SK-N-SH (cell line): ENCODE measurements at regions not wholly inside any gene's neighbourhood (a gene's known extent, or its start where the extent isn't known, plus 50 kb on each side); places are given as distances from the start of the nearest gene placed in this dataset.

ENCODE experiments used
- CTCF ChIA-PET: fragments of 300-600, 350-600 bp; formaldehyde crosslinking; extraction: SDS; loops from one replicate; lab custom pipeline; 2021; lab: Yijun Ruan, JAX
- POLR2A ChIA-PET: fragments of 350-600 bp; sonication (Branson Sonifier 250); formaldehyde crosslinking; extraction: SDS; loops from one replicate; lab custom pipeline; 2020; ENCODE audit warnings: antibody characterized with exemption, inconsistent platforms; lab: Yijun Ruan, JAX
- DNase-seq: peaks from one replicate; pipeline ENCODE4 v3.0.0; 2012
- H2AFZ ChIP-seq: fragments of 200-600 bp; sonication (generic); 2 replicates; pipeline ENCODE4 v1.8.1; 2016; ENCODE audit warnings: antibody characterized with exemption, mild to moderate bottlenecking, low read depth
- H3F3A ChIP-seq: fragments of 200-600 bp; sonication (generic); replicated peaks from 2 replicates; pipeline ENCODE3; 2016; ENCODE audit warnings: antibody characterized with exemption, mild to moderate bottlenecking; ENCODE audit not compliant: insufficient read depth
- H3K27ac ChIP-seq, 2 experiments: fragments of 200-500 bp in 1 of 2; fragments of 200-600 bp in 1 of 2; sonication (Bioruptor generic) in 1 of 2; sonication (generic), shearing (Covaris generic) in 1 of 2; 2 replicates each; pipeline versions ENCODE4 v1.5.1 to v1.6.1; 2014 to 2016; ENCODE audit warnings: low read depth in 2 of 2, inconsistent platforms in 1 of 2, low read length in 1 of 2, mild to moderate bottlenecking in 1 of 2, mixed read lengths in 1 of 2
- H3K27me3 ChIP-seq: fragments of 200-600 bp; sonication (generic), shearing (Covaris generic); 2 replicates; pipeline ENCODE4 v1.6.1; 2016; ENCODE audit warnings: mixed run types; ENCODE audit not compliant: insufficient read depth
- H3K36me3 ChIP-seq, 2 experiments: fragments of 200-500 bp in 1 of 2; fragments of 200-600 bp in 1 of 2; sonication (Bioruptor generic) in 1 of 2; sonication (generic) in 1 of 2; replicated peaks in 1 of 2; 2 replicates each; pipeline versions ENCODE3 to v1.5.1; 2014 to 2016; ENCODE audit warnings: low read length in 1 of 2, mild to moderate bottlenecking in 1 of 2; ENCODE audit not compliant: insufficient read depth in 2 of 2, control insufficient read depth in 1 of 2
- H3K4me1 ChIP-seq, 2 experiments: fragments of 200-500 bp in 1 of 2; fragments of 200-600 bp in 1 of 2; sonication (Bioruptor generic) in 1 of 2; sonication (generic), shearing (Covaris generic) in 1 of 2; 2 replicates each; pipeline versions ENCODE4 v1.5.1 to v1.6.1; 2014 to 2016; ENCODE audit warnings: low read depth in 1 of 2, low read length in 1 of 2, mixed run types in 1 of 2; ENCODE audit not compliant: insufficient read depth in 2 of 2, control insufficient read depth in 1 of 2
- H3K4me2 ChIP-seq: fragments of 200-600 bp; sonication (generic), shearing (Covaris generic); 2 replicates; pipeline ENCODE4 v1.6.1; 2017; ENCODE audit warnings: mixed run types
- H3K4me3 ChIP-seq, 2 experiments: fragments of 200-500 bp in 1 of 2; fragments of 200-600 bp in 1 of 2; sonication (Bioruptor generic) in 1 of 2; sonication (generic), shearing (Covaris generic) in 1 of 2; 2 replicates each; pipeline versions ENCODE4 v1.5.1 to v1.8.1; 2014 to 2016; ENCODE audit warnings: low read depth in 2 of 2, inconsistent platforms in 1 of 2, low read length in 1 of 2, mild to moderate bottlenecking in 1 of 2, mixed read lengths in 1 of 2, moderate library complexity in 1 of 2
- H3K79me2 ChIP-seq: fragments of 200-600 bp; sonication (generic); 2 replicates; pipeline ENCODE4 v1.8.1; 2017; ENCODE audit warnings: mild to moderate bottlenecking; ENCODE audit not compliant: insufficient read depth
- H3K9ac ChIP-seq: fragments of 200-600 bp; sonication (generic); 2 replicates; pipeline ENCODE4 v1.6.1; 2017; ENCODE audit warnings: mixed run types
- H3K9me2 ChIP-seq: fragments of 200-600 bp; sonication (generic); 2 replicates; pipeline ENCODE4 v1.6.1; 2017; ENCODE audit warnings: mixed run types
- H3K9me3 ChIP-seq: fragments of 200-600 bp; sonication (generic); 2 replicates; pipeline ENCODE4 v1.6.1; 2017; ENCODE audit warnings: mixed run types, mild to moderate bottlenecking, moderate library complexity
- H4K20me1 ChIP-seq: fragments of 200-600 bp; sonication (generic); 2 replicates; pipeline ENCODE4 v1.6.1; 2017; ENCODE audit warnings: mild to moderate bottlenecking, mixed run types; ENCODE audit not compliant: insufficient read depth
- CTCF ChIP-seq: fragments of 200-600 bp; sonication (generic); IDR thresholded peaks from 2 replicates; pipeline ENCODE4 v1.6.1; 2017; ENCODE audit warnings: antibody characterized with exemption, mild to moderate bottlenecking, moderate library complexity
- EP300 ChIP-seq, 2 experiments: IDR thresholded peaks; 2 replicates each; pipeline versions ENCODE4 v1.4.0 to v1.6.1; 2012; ENCODE audit warnings: borderline replicate concordance in 1 of 2, low read depth in 1 of 2, low read length in 1 of 2
- FOXJ3 ChIP-seq: sonication (generic); formaldehyde crosslinking; IDR thresholded peaks from 2 replicates; pipeline ENCODE4 v1.5.1; 2020; ENCODE audit warnings: mild to moderate bottlenecking, missing genetic modification reagents
- GABPA ChIP-seq: IDR thresholded peaks from 2 replicates; pipeline ENCODE4 v1.4.0; 2012; ENCODE audit warnings: low read depth, mild to moderate bottlenecking
- MAX ChIP-seq: IDR thresholded peaks from 2 replicates; pipeline ENCODE4 v1.4.0; 2012; ENCODE audit warnings: low read depth
- MEF2A ChIP-seq: IDR thresholded peaks from 2 replicates; pipeline ENCODE4 v1.4.0; 2012; ENCODE audit warnings: low read depth, borderline replicate concordance
- NRF1 ChIP-seq: IDR thresholded peaks from 2 replicates; pipeline ENCODE4 v1.6.1; 2012; ENCODE audit warnings: low read depth, mild to moderate bottlenecking, low read length
- PBX3 ChIP-seq: IDR thresholded peaks from 2 replicates; pipeline ENCODE4; 2012
- RAD21 ChIP-seq: IDR thresholded peaks from 2 replicates; pipeline ENCODE4 v1.6.1; 2012; ENCODE audit warnings: mild to moderate bottlenecking, low read length
- RCOR1 ChIP-seq: fragments of 150-350 bp; IDR thresholded peaks from 2 replicates; pipeline ENCODE4 v1.6.1; 2017; ENCODE audit warnings: antibody characterized with exemption, low read length
- REST ChIP-seq: IDR thresholded peaks from 2 replicates; pipeline ENCODE4 v1.6.1; 2012; ENCODE audit warnings: mild to moderate bottlenecking, low read depth, low read length, moderate library complexity
- RFX5 ChIP-seq: IDR thresholded peaks from 2 replicates; pipeline ENCODE4 v1.6.1; 2012; ENCODE audit warnings: mild to moderate bottlenecking, improper control_type of control experiment, low read length
- SIN3A ChIP-seq: IDR thresholded peaks from 2 replicates; pipeline ENCODE4 v1.6.1; 2012; ENCODE audit warnings: low read depth, mild to moderate bottlenecking, low read length, moderate library complexity, borderline replicate concordance
- TAF1 ChIP-seq: IDR thresholded peaks from 2 replicates; pipeline ENCODE4 v1.6.1; 2012; ENCODE audit warnings: low read depth, mild to moderate bottlenecking, low read length, moderate library complexity, borderline replicate concordance
- TCF12 ChIP-seq: IDR thresholded peaks from 2 replicates; pipeline ENCODE4 v1.4.0; 2012
- YY1 ChIP-seq: IDR thresholded peaks from 2 replicates; pipeline ENCODE4 v1.4.0; 2012; ENCODE audit warnings: low read depth, mild to moderate bottlenecking
- ZBTB33 ChIP-seq: IDR thresholded peaks from 2 replicates; pipeline ENCODE4 v1.4.0; 2012; ENCODE audit warnings: low read depth, borderline replicate concordance
- WGBS: methylation state at CpG from one replicate; pipeline ENCODE4 v1.1.6; 2017; ENCODE audit warnings: low lambda C conversion rate; 5-methylcytosine and 5-hydroxymethylcytosine counted together

- Histone ChIP-seq H2AFZ (no peak overlapping the region), H3F3A (no peaks in the 10 kb centered on the region), H3K4me2 (no peak overlapping the region), H3K27me3 (no peaks in the 10 kb centered on the region), H3K9ac (no peak overlapping the region), H3K9me3 (no peaks in the 10 kb centered on the region), H4K20me1 (no peaks in the 10 kb centered on the region), H3K36me3 (no peaks in the 10 kb centered on the region), H3K27ac (no peak overlapping the region), H3K9me2 (no peaks in the 10 kb centered on the region), H3K79me2 (no peaks in the 10 kb centered on the region), H3K4me3 (no peak overlapping the region), H3K4me1 (no peaks in the 10 kb centered on the region)
- 0% methylated on average over 1 of the region's 1 CpG for WGBS
- CTCF ChIA-PET, result interaction anchor here (0.8 to 0.9 kb wide), 2 partner anchors 8 to 48 kb away, joined by 3 read pairs; no protein-coding TSS in a partner anchor
- POLR2A ChIA-PET, result no interaction called here
- no peak for DNase-seq
- TF ChIP-seq GABPA, result no peak
- 0 out of 2 replicates have a peak, but pooled peaks have one; percentile 10 for TF ChIP-seq RAD21
- peak; percentile 49 for TF ChIP-seq CTCF
These were observed 217.4 kb upstream of the AADAT start for GRCh38 chr4:170307182-170307581.

- CTCF ChIA-PET, result interaction anchor here (0.9 kb wide), 1 partner anchor 47 kb away, joined by 3 read pairs; no protein-coding TSS in a partner anchor
- Histone ChIP-seq H3K27me3 (no peaks in the 10 kb centered on the region), H3K9me3 (no peaks in the 10 kb centered on the region), H4K20me1 (no peaks in the 10 kb centered on the region), H3K4me1 (no peaks in the 10 kb centered on the region), H3K27ac (no peak overlapping the region), H3K4me2 (no peak overlapping the region), H3K4me3 (no peak overlapping the region), H2AFZ (no peak overlapping the region), H3K9me2 (no peaks in the 10 kb centered on the region), H3F3A (no peaks in the 10 kb centered on the region), H3K9ac (no peak overlapping the region), H3K36me3 (no peaks in the 10 kb centered on the region), H3K79me2 (no peaks in the 10 kb centered on the region)
- DNase-seq, result no peak
- POLR2A ChIA-PET, result no interaction called here
- TF ChIP-seq MAX (no peak), PBX3 (no peak), MEF2A (no peak), EP300 (IDR thresholded peaks at IDR 0.05; ENCODE audit: borderline replicate concordance in 1 of 2, low read depth in 1 of 2, low read length in 1 of 2) (no peak), ZBTB33 (no peak), FOXJ3 (CRISPR knock-in tag) (no peak), REST (no peak), YY1 (no peak), TAF1 (no peak), NRF1 (no peak), TCF12 (no peak), RFX5 (no peak), RCOR1 (no peak), SIN3A (no peak), CTCF (no peak)
These were observed 216.5 kb upstream of the AADAT start for GRCh38 chr4:170306208-170306607.
